IPS-15b (cell line): ENCODE measurements at regions not wholly inside any gene's neighbourhood (a gene's known extent, or its start where the extent isn't known, plus 50 kb on each side); places are given as distances from the start of the nearest gene placed in this dataset.

Experiments
- H3K27me3 ChIP-seq: one replicate; pipeline ENCODE4 v1.6.1; 2013; ENCODE audit warnings: low read length; ENCODE audit not compliant: control insufficient read depth, insufficient read depth
- H3K36me3 ChIP-seq: one replicate; pipeline ENCODE4 v1.6.1; 2013; ENCODE audit warnings: low read length; ENCODE audit not compliant: control insufficient read depth, insufficient read depth
- H3K4me1 ChIP-seq: one replicate; pipeline ENCODE4 v1.6.1; 2013; ENCODE audit warnings: mild to moderate bottlenecking, low read length; ENCODE audit not compliant: control insufficient read depth, insufficient read depth
- H3K4me3 ChIP-seq: one replicate; pipeline ENCODE4 v1.5.1; 2013; ENCODE audit warnings: low read depth, low read length
- H3K9ac ChIP-seq: one replicate; pipeline ENCODE4 v1.6.1; 2013; ENCODE audit warnings: low read depth, mild to moderate bottlenecking, low read length
- H3K9me3 ChIP-seq: one replicate; pipeline ENCODE4 v1.6.1; 2013; ENCODE audit warnings: mild to moderate bottlenecking, low read length; ENCODE audit not compliant: control insufficient read depth, insufficient read depth

DNA sequence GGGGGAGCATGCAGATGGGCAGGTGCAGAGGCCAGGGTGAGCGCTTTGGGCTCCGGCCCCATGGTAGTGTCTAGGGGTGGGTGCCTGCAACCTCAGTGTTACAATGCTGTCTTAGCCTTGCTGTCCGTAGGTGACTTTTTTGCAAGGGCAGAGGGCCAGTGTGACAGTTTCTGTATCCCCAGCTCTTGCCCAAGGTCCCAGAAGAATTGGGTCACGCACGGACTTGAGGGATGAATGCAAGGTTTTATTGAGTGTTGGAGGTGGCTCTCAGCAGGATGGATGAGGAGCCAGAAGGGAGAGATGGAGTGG is 492.5 kb downstream of the AGTPBP1 start:
- Histone ChIP-seq H3K4me1 (no peaks in the 10 kb centered on the region), H3K4me3 (no peak overlapping the region), H3K9me3 (no peaks in the 10 kb centered on the region), H3K27me3 (no peaks in the 10 kb centered on the region), H3K36me3 (no peaks in the 10 kb centered on the region), H3K9ac (no peak overlapping the region)

DNA sequence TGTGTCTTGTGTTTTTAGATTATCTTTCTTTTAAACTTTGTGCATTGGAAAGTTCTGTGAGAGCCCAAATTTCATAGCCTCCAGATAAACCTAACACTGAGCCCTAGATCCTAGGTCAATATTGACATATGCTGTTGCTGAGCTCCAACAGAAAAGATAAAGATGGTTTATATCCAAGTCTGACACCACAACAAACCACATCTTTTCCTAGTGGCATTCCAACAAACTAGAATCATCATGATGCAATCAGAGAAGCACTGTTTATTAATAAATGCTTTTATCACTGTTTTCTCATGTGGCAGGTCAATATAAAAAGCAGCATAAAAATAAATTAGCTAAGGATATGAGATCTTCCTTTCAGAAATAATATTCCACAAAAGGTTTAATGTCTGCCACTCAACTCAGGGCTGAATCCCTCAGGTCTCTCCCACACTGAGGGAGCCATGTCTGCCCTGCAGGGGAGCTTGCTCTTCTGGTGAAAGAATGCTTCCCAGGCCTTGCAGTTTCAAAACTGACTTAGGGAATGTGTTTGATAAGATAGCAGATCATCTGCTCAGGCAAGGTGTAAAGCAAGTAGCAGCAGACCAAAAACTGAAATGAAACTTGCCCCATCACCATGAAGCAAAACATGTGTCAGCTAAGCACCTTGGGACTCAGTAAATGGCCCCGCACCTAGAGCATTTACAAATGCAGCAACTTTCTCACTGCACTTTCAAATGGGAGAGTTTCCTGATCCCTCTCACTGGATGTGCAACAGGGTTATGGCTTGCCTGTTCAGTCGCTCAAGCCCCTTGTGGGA is 493.0 kb downstream of the AGTPBP1 start:
- H3K9ac ChIP-seq: no peak overlapping the region
- no peaks in the 10 kb centered on the region for H3K9me3 ChIP-seq

DNA sequence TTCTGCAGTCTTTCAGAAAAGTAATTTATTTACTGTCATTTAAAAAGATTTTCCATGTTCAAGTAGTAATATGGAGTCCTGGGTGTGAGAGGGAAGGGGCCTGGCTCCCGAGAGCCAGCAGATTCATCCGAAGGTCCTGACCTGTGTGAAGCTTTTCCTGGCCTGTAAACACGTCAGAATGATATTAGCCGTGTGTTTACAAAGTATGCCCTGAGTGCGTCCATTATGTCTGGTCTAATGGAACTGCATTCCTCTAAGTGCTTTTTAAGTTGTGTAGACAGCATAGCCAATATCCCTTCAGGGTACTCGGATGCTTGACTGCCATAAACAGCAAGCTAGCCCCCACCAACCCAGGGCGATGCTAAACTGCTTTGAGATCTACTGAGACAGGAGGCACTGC is 495.2 kb downstream of the AGTPBP1 start:
- H3K36me3 ChIP-seq: no peaks in the 10 kb centered on the region
- H3K4me1 ChIP-seq: peaks cover 6% of the 10 kb centered on the region
- H3K27me3 ChIP-seq: no peaks in the 10 kb centered on the region
- H3K9ac ChIP-seq: no peak overlapping the region
- H3K4me3 ChIP-seq: no peak overlapping the region
- H3K9me3 ChIP-seq: no peaks in the 10 kb centered on the region

More for the DNA sequence above, 493.0 kb downstream of the AGTPBP1 start:
- Histone ChIP-seq H3K27me3 (no peaks in the 10 kb centered on the region), H3K4me3 (no peak overlapping the region), H3K36me3 (no peaks in the 10 kb centered on the region), H3K4me1 (no peaks in the 10 kb centered on the region)

DNA sequence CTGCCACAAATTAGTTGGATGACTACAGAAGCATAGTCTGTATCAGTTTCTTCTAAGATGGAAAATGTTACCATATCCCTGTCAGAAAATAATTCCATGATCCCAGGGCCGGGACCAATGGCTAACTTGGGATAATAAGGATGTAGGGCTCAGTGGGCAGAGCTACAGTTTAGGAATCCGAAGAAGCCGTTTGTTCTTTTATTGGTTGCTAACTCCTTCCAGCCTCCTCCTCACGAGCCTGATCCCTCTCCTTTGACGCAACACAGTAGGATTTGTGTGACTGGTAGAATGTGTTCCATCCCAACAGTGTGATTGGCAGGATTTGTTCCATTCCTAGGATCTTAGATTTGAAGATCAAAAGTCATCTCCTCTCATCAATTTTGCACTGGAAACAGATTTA is 496.9 kb downstream of the AGTPBP1 start:
- no peak overlapping the region for H3K9ac ChIP-seq

DNA sequence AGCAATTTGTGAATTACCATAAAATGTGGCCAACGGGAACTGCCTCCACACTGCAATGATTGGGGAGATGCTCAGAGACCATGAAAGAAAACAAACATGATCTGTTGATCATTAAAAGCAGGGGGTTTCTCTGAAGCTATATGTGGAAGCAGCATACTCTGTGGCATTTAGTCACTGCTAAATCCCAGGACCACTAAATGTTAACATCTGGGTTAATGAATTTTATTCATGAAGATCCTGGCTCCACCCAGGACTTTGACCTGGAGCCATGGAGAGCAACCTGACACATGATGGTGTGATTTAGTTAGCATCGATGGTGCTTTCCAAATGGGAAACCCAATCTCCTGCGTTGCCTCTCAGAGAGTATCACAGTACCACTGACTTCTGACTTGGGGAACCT is 497.8 kb downstream of the AGTPBP1 start:
- Histone ChIP-seq H3K4me1 (peaks cover 6% of the 10 kb centered on the region), H3K4me3 (no peak overlapping the region), H3K36me3 (no peaks in the 10 kb centered on the region), H3K9ac (no peak overlapping the region), H3K9me3 (no peaks in the 10 kb centered on the region), H3K27me3 (no peaks in the 10 kb centered on the region)

More for the DNA sequence above, 496.9 kb downstream of the AGTPBP1 start:
- no peak overlapping the region for H3K4me3 ChIP-seq
- no peaks in the 10 kb centered on the region for H3K27me3 ChIP-seq
- H3K4me1 ChIP-seq: peaks cover 6% of the 10 kb centered on the region
- no peaks in the 10 kb centered on the region for H3K36me3 ChIP-seq
- H3K9me3 ChIP-seq: no peaks in the 10 kb centered on the region

DNA sequence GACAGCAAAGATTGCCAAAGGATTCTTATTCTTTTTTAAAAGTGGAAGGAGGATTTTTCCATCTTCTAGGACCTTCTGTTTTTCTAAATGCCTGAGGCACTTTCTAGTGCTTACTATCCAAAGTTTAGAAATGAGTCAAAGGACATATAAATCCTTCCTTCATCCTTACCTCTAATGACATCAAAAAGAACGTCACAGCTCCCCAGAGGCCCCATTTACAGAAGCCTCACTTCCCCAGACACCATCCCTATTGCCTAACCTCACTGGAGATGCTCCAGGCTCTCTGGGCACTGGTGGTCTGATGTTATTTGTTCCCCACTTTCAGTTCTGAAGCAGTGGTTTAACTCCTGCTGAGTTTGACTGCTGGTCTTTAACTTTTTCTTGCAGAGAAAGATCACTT is 504.3 kb downstream of the AGTPBP1 start:
- no peak overlapping the region for H3K4me3 ChIP-seq
- H3K36me3 ChIP-seq: no peaks in the 10 kb centered on the region
- H3K4me1 ChIP-seq: peaks cover 1% of the 10 kb centered on the region
- no peak overlapping the region for H3K9ac ChIP-seq
- H3K9me3 ChIP-seq: no peaks in the 10 kb centered on the region
- no peaks in the 10 kb centered on the region for H3K27me3 ChIP-seq

DNA sequence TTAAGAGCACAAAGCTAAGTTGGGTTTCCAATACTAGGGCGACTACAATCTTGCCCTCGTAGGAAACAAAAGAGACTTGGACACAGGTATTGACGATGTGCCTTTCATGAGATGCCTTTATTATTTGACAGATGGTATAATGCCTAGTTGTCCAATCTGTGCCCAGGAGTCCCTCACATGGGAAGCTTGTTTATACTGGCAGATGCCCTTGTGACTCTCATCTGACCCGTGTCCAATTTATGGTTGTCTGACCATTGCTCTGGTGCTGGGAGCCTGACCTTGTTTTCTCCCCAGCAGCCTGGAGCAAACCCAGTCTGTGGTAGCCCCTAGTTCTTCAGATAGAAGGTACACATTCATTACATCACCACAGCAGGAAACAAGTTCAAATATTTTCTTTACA is 511.7 kb downstream of the AGTPBP1 start:
- Histone ChIP-seq H3K9ac (no peak overlapping the region), H3K4me1 (no peaks in the 10 kb centered on the region), H3K4me3 (no peak overlapping the region)

DNA sequence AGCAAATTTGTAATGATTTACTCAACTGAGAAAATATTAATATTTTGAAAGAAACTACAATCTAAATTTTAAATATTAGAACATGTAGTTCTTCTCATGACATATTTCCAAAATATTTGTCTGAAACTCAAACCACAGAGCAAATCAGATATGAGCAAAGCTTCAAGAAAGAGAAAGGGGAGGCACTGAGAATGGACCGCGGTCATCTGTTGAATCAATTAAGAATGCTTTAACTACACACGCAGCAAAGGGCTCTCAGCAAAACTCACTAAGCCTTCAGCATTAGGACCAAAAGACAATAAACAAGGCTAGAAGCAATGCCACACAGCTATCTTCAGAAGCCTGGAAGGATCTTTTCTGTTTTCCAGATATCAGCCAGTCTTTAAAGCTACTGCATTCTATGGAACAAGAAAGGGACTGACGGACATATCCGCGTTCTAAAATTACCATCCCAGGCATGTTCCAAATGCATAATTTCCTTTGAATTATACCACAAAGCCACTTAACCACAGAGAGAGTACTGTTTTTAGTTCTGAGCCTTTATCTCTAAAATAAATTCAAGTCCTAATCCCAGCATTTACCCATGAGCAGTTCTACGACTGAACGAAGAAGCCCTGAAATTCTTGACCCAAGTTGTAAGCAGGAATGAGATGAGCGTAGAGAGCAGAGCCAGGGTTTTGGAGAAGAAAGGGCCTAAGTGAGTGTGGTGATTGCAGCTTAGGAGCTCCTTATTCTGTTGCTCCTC is 513.5 kb downstream of the AGTPBP1 start:
- Histone ChIP-seq H3K27me3 (no peaks in the 10 kb centered on the region), H3K4me3 (no peak overlapping the region), H3K36me3 (no peaks in the 10 kb centered on the region)

More for the DNA sequence above, 511.7 kb downstream of the AGTPBP1 start:
- H3K36me3 ChIP-seq: no peaks in the 10 kb centered on the region
- H3K9me3 ChIP-seq: no peaks in the 10 kb centered on the region
- H3K27me3 ChIP-seq: no peaks in the 10 kb centered on the region

DNA sequence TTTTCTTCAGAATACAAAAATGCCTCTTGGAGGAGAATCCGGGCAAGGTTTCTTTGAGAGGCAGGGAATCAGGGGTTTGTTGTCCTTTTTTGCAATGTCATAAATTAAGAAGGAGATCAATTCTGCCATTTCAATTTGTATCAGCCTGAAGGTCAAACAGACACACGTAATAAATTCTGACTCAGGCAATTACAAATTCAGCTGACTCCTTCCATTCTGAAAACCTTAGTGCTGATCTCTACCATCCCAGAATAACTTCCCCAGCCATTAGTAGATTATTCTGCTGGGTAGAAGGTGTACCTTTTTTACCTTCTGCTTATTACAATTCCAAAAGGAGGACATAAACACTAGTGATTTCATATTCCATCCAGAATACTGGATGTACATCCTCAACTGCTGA is 516.6 kb downstream of the AGTPBP1 start:
- Histone ChIP-seq H3K9me3 (no peaks in the 10 kb centered on the region), H3K4me1 (no peaks in the 10 kb centered on the region), H3K36me3 (no peaks in the 10 kb centered on the region), H3K9ac (no peak overlapping the region), H3K27me3 (no peaks in the 10 kb centered on the region), H3K4me3 (no peak overlapping the region)

More for the DNA sequence above, 513.5 kb downstream of the AGTPBP1 start:
- no peak overlapping the region for H3K9ac ChIP-seq
- no peaks in the 10 kb centered on the region for H3K9me3 ChIP-seq
- H3K4me1 ChIP-seq: no peaks in the 10 kb centered on the region

DNA sequence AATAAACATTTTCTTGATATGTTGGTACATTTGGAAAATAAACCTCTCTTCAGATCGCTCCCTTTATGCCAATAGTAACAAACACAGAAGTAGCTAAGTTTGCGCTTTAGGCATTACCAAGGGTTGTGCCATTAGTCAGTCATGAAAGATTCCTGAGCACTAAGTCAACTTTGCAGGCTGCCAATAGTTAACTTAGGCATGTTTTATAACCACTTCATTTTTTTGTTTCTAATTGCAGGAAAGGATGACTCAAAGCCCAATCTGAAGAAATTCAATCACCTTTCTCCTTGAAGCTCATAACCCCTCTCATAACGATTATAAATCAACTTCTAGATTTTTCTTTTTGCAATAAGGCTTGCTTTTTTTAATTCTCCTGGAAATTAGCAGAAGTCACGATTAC is 517.0 kb downstream of the AGTPBP1 start:
- H3K4me1 ChIP-seq: no peaks in the 10 kb centered on the region
- H3K27me3 ChIP-seq: no peaks in the 10 kb centered on the region
- no peak overlapping the region for H3K4me3 ChIP-seq
- H3K9ac ChIP-seq: no peak overlapping the region
- no peaks in the 10 kb centered on the region for H3K36me3 ChIP-seq
- no peaks in the 10 kb centered on the region for H3K9me3 ChIP-seq

DNA sequence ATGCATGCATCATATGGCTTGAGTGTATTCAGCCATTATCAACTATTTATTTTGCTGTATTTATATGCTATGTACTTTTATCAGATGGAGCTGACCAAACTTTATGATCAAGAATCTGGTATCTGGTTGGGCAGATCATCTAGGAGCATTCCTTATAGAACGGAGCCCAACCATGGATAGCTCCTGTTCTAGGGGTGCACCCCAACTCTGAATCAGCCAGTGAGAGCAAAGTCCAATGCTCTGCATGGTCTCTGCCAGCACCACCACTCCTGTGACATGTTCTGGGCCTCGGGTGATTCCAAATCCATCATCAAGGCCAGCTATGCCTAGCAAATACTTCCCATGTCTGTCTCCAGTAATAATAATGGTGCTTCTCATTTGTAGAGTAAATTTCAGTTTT is 517.5 kb downstream of the AGTPBP1 start:
- H3K9ac ChIP-seq: no peak overlapping the region
- no peaks in the 10 kb centered on the region for H3K36me3 ChIP-seq
- no peaks in the 10 kb centered on the region for H3K9me3 ChIP-seq
- H3K4me3 ChIP-seq: no peak overlapping the region
- no peaks in the 10 kb centered on the region for H3K4me1 ChIP-seq
- H3K27me3 ChIP-seq: no peaks in the 10 kb centered on the region

DNA sequence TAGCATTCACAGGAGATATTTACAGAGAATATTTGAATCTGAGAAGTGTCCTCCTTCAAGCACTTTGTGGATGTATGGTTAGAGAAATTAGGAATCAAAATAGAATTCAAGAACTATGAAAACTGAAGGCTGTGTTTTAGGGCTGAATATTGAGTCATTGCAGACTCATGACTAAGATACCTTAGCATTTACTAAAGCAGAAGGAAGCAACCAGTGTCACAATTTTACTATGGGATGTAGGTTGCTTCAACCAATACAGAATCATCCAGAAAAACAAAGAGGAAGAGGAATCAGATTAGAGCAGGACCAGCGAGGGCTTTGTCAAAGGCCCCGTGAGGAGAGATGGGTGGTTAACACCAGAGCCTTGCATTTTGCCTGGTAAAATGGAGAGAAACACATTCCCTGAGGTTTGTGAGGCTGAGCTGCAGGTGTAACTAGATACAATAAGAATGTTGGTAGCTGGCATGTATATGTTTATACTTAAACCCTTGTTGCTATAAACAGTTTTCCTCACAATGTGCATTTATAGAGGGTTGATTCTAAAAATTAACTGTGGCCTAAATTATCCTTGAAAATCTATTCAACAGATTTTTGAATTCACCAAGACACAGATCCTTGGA is 518.1 kb downstream of the AGTPBP1 start:
- Histone ChIP-seq H3K9ac (no peak overlapping the region), H3K4me1 (no peaks in the 10 kb centered on the region), H3K36me3 (no peaks in the 10 kb centered on the region), H3K4me3 (no peak overlapping the region), H3K27me3 (no peaks in the 10 kb centered on the region), H3K9me3 (no peaks in the 10 kb centered on the region)
